K562 (cell line): ENCODE measurements at regions not wholly inside any gene's neighbourhood (a gene's known extent, or its start where the extent isn't known, plus 50 kb on each side); places are given as distances from the start of the nearest gene placed in this dataset.

Experiments used
- ATAC-seq: fragments of 200-7000 bp; cut with Tn5 transposase; 3 replicates; pipeline ENCODE4 v1.9.1; 2020; ENCODE audit warnings: moderate library complexity
- BruUV-seq: library from RNA; stranded (reverse); fragments of 400-500 nt; replicated peaks from 2 replicates; lab custom pipeline; 2021; lab: Mats Ljungman, UMichigan
- CTCF ChIA-PET: fragments of 300-600 bp; formaldehyde crosslinking; extraction: SDS; loops from one replicate; lab custom pipeline; 2021; ENCODE audit warnings: low intra/inter-chr PET ratio; lab: Yijun Ruan, JAX
- POLR2A ChIA-PET: fragments of 300-600, 350-650 bp; sonication (Branson Sonifier 250); formaldehyde crosslinking; extraction: SDS; loops from one replicate; lab custom pipeline; 2021; ENCODE audit warnings: antibody characterized with exemption, inconsistent platforms; lab: Yijun Ruan, JAX
- DNase-seq, 4 experiments: peaks; one replicate each; pipeline versions ENCODE4 v3.0.0 to v3.0.0-alpha.2; 2011 to 2018; ENCODE audit warnings: low spot score in 3 of 4, mixed read lengths in 3 of 4; ENCODE audit errors: extremely low read depth in 1 of 4
- FAIRE-seq: peaks from 2 replicates; lab custom pipeline; 2011; peaks lifted over from hg19 to GRCh38; lab: Jason Lieb, UNC
- H2AFZ ChIP-seq: 2 replicates; pipeline ENCODE4 v1.6.0; 2011; ENCODE audit warnings: low read depth, low read length, control low read depth, inconsistent platforms
- H3K27ac ChIP-seq: fragments of 200-600 bp; 3 replicates; pipeline ENCODE4 v1.8.0; 2011; ENCODE audit warnings: low read depth, mild to moderate bottlenecking, control low read depth, inconsistent platforms, low read length, moderate library complexity, mixed read lengths; ENCODE audit errors: extremely low read depth
- H3K27me3 ChIP-seq, 2 experiments: fragments of 300-600 bp in 1 of 2; 2 replicates in 1 of 2; 3 replicates in 1 of 2; pipeline versions ENCODE4 v1.6.0 to v1.8.0; 2011; ENCODE audit warnings: inconsistent platforms in 2 of 2, low read length in 2 of 2, mild to moderate bottlenecking in 1 of 2, mixed read lengths in 1 of 2, moderate library complexity in 1 of 2; ENCODE audit not compliant: control insufficient read depth in 2 of 2, insufficient read depth in 2 of 2
- H3K36me3 ChIP-seq: fragments of 300-600 bp; 3 replicates; pipeline ENCODE4 v1.8.0; 2011; ENCODE audit warnings: mild to moderate bottlenecking, low read length, inconsistent platforms; ENCODE audit not compliant: control insufficient read depth, insufficient read depth
- H3K4me1 ChIP-seq, 2 experiments: fragments of 200-600 bp in 1 of 2; replicated peaks in 1 of 2; 2 replicates in 1 of 2; 3 replicates in 1 of 2; pipeline versions ENCODE4 v1.5.1 to v1.8.0; 2011; ENCODE audit warnings: inconsistent platforms in 2 of 2, low read length in 2 of 2, mild to moderate bottlenecking in 1 of 2, mixed read lengths in 1 of 2, moderate library complexity in 1 of 2; ENCODE audit not compliant: control insufficient read depth in 2 of 2, insufficient read depth in 2 of 2
- H3K4me2 ChIP-seq: 2 replicates; pipeline ENCODE4 v1.6.1; 2011; ENCODE audit warnings: low read length, control low read depth, inconsistent platforms, mixed read lengths; ENCODE audit not compliant: insufficient read depth
- H3K4me3 ChIP-seq: fragments of 200-600 bp; sonication (generic), shearing (Covaris generic); 2 replicates; pipeline ENCODE4 v1.5.1; 2016; ENCODE audit warnings: control low read depth, inconsistent platforms
- H3K79me2 ChIP-seq: fragments of 200-600 bp; 3 replicates; pipeline ENCODE4 v1.8.0; 2011; ENCODE audit warnings: low read length, inconsistent platforms; ENCODE audit not compliant: control insufficient read depth, insufficient read depth
- H3K9ac ChIP-seq, 2 experiments: 2 replicates each; pipeline versions ENCODE4 v1.6.0 to v1.6.1; 2011; ENCODE audit warnings: low read depth in 2 of 2, low read length in 2 of 2, control low read depth in 1 of 2, inconsistent platforms in 1 of 2, mild to moderate bottlenecking in 1 of 2, mixed read lengths in 1 of 2; ENCODE audit not compliant: insufficient read depth in 1 of 2
- H3K9me1 ChIP-seq: one replicate; pipeline ENCODE4 v1.6.0; 2011; ENCODE audit warnings: inconsistent platforms, mild to moderate bottlenecking, low read length, moderate library complexity; ENCODE audit not compliant: control insufficient read depth, insufficient read depth
- H3K9me3 ChIP-seq: replicated peaks from 2 replicates; pipeline ENCODE4 v1.5.1; 2011; ENCODE audit warnings: low read depth, low read length, inconsistent platforms; ENCODE audit not compliant: control insufficient read depth, insufficient read depth
- H4K20me1 ChIP-seq: replicated peaks from 2 replicates; pipeline ENCODE4 v1.6.1; 2011; ENCODE audit warnings: low read length, inconsistent platforms, mixed read lengths; ENCODE audit not compliant: control insufficient read depth, insufficient read depth
- CHD1 ChIP-seq: fragments of 200-600 bp; sonication (generic); IDR thresholded peaks from one replicate; pipeline ENCODE4 v1.6.1; 2012; ENCODE audit warnings: mild to moderate bottlenecking, moderate library complexity, low read length, inconsistent platforms
- CHD7 ChIP-seq: fragments of 200-600 bp; sonication (generic); IDR thresholded peaks from one replicate; pipeline ENCODE4 v1.6.1; 2012; ENCODE audit warnings: mild to moderate bottlenecking, low read depth, low read length, inconsistent platforms
- CXXC5 ChIP-seq: fragments of 250-450 bp; sonication (Bioruptor Pico); IDR thresholded peaks from 2 replicates; pipeline ENCODE4 v1.8.0; 2022; ENCODE audit warnings: inconsistent platforms, mild to moderate bottlenecking, moderate library complexity
- RBFOX2 ChIP-seq: fragments of 200-400 bp; formaldehyde crosslinking; IDR thresholded peaks from 2 replicates; pipeline ENCODE4 v1.6.1; 2017; ENCODE audit warnings: low read depth, mild to moderate bottlenecking, low read length, moderate library complexity
- U2AF1 ChIP-seq: fragments of 200-400 bp; formaldehyde crosslinking; optimal IDR thresholded peaks from 2 replicates; pipeline ENCODE3; 2017; ENCODE audit warnings: mild to moderate bottlenecking, low read depth, low read length, moderate library complexity
- ZNF395 ChIP-seq: fragments of 200-800 bp; sonication (Bioruptor generic); IDR thresholded peaks from 2 replicates; pipeline ENCODE4 v1.6.1; 2017; ENCODE audit warnings: missing genetic modification characterization, missing compliant biosample characterization
- WGBS: fragments of 100-300 bp; shearing (Covaris generic); methylation state at CpG from one replicate; pipeline ENCODE4 v1.1.6; 2016; ENCODE audit warnings: low coverage, mixed read lengths; ENCODE audit not compliant: insufficient coverage; ENCODE audit errors: missing lambda C conversion rate; 5-methylcytosine and 5-hydroxymethylcytosine counted together
- in situ Hi-C: fragments of 300-500 bp; cut with MboI; formaldehyde crosslinking; loops from 4 replicates; pipeline ENCODE4 v1.15.0; 2018; ENCODE audit warnings: inconsistent platforms, mixed read lengths
- intact Hi-C: fragments of 100-400 bp; cut with micrococcal nuclease; formaldehyde crosslinking; loops from 2 replicates; pipeline ENCODE4 v1.14.2; 2022

DNA sequence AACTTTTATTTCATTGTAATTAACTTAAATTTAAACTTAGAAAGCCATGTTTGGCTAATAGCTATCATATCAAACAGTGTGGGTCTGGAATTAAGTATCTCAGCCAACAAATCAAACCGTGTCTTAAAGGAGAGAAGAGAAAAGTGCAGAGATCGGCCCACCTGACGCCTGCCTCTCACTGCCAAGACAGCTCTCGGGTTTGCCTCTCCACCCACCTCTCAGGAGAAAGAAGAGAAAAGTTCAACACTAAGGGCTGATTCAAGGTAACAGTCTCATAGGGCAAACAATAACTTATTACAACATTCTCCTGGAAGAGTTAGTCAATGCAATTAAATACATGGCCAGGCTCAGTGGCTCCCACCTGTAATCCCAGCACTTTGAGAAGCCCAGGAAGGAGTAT lies 64.8 kb upstream of the PRR20G start (continued):
- no peak for TF ChIP-seq ZNF395 (CRISPR knock-in tag)
- TF ChIP-seq CXXC5, result no peak
- no peak for TF ChIP-seq U2AF1

DNA sequence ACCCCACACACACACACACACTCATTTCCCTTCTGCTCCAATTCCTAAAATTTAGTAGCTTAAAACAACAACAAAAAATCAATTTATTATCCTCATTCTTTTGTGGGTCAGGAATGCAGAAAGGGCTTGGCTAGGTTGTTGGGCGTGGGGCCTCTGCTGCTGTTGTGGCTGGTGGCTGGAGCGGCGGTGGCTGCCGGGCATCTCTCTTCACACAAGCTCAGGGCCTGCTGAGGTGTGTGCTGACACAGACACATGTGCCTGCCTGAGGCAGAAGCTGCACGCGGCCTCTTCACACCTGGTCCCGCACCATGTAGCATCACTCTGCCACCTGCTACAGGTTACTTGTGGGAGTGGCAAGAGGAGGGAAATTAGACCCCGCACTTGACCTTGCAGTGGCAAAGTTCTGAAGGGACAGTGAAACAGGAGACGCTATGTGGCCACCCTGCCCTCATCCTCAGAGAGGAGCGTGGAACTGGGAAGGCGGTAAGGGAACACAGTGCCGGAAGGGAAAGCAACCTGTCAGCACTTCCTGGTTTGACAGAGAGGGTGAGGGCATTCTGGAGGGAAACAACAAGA lies 64.0 kb upstream of the PRR20G start:
- H3K27me3 ChIP-seq, result peaks cover 0 to 16% of the 10 kb centered on the region in 2 experiments; a peak in 1 of 5 replicates
- H3K4me1 ChIP-seq, result no peaks in the 10 kb centered on the region
- in situ Hi-C loops, result no loop called here
- ChIA-PET POLR2A (no interaction called here), CTCF (no interaction called here)
- FAIRE-seq (no peak), DNase-seq (no peak), ATAC-seq (no peak)
- H3K36me3 ChIP-seq, result no peaks in the 10 kb centered on the region
- no peak overlapping the region for H3K9ac ChIP-seq
- no peak overlapping the region for H3K27ac ChIP-seq
- H2AFZ ChIP-seq, result no peak overlapping the region
- H3K4me2 ChIP-seq, result no peak overlapping the region
- H3K4me3 ChIP-seq, result no peak overlapping the region
- no TSS peak for BruUV-seq
- H4K20me1 ChIP-seq, result no peaks in the 10 kb centered on the region
- under 1% methylated on average over 10 of the region's 12 CpGs for WGBS
- intact Hi-C loops, result no loop called here
- H3K9me3 ChIP-seq, result no peaks in the 10 kb centered on the region
- H3K9me1 ChIP-seq, result no peaks in the 10 kb centered on the region
- no peaks in the 10 kb centered on the region for H3K79me2 ChIP-seq
- TF ChIP-seq CHD1, result no peak
- TF ChIP-seq RBFOX2, result no peak
- TF ChIP-seq CHD7, result no peak
